GM06990 (cell line): ENCODE measurements at regions not wholly inside any gene's neighbourhood (a gene's known extent, or its start where the extent isn't known, plus 50 kb on each side); places are given as distances from the start of the nearest gene placed in this dataset.

Experiments used
- DNase-seq: peaks from one replicate; pipeline ENCODE4 v3.0.0-alpha.2; 2011; ENCODE audit not compliant: insufficient read length; ENCODE audit errors: extremely low read depth
- H3K27me3 ChIP-seq: replicated peaks from 2 replicates; pipeline ENCODE4 v1.6.0; 2011; ENCODE audit warnings: low read length; ENCODE audit not compliant: control insufficient read depth, insufficient read depth
- H3K36me3 ChIP-seq: 2 replicates; pipeline ENCODE4 v1.5.1; 2011; ENCODE audit warnings: low read length; ENCODE audit not compliant: control insufficient read depth, insufficient read depth
- H3K4me3 ChIP-seq: replicated peaks from 2 replicates; pipeline ENCODE4 v1.5.1; 2011; ENCODE audit warnings: low read depth, mild to moderate bottlenecking, control low read depth, low read length
- TF ChIP-seq, protein P1 (sequence below): IDR thresholded peaks from 2 replicates; pipeline ENCODE4 v1.5.1; 2011; ENCODE audit warnings: low read length, control low read depth, mild to moderate bottlenecking, inconsistent platforms; ENCODE audit not compliant: insufficient read depth, poor library complexity, severe bottlenecking

DNA sequence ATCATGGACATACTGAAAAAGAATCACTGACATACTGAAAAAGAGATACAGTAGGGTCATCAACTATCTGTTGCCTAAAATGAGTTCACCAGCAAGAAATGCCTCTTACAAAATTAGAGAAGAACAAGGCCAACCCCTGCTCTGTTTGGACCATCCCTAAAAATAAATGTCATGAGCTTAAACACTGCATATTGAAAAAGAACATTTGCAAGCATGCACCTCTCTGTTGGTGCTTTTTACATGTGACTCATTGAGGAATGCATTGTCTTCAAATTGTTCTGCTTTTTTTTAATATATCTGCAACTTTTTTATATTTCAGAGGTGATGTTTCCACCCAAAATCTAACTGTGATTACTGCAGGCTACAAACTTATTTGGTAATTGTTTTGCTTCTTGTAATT is 233.9 kb upstream of the LRATD1 start:
- DNase-seq = no peak
- no peaks in the 10 kb centered on the region for H3K27me3 ChIP-seq
- H3K4me3 ChIP-seq = no peak overlapping the region
- TF ChIP-seq, protein P1, sequence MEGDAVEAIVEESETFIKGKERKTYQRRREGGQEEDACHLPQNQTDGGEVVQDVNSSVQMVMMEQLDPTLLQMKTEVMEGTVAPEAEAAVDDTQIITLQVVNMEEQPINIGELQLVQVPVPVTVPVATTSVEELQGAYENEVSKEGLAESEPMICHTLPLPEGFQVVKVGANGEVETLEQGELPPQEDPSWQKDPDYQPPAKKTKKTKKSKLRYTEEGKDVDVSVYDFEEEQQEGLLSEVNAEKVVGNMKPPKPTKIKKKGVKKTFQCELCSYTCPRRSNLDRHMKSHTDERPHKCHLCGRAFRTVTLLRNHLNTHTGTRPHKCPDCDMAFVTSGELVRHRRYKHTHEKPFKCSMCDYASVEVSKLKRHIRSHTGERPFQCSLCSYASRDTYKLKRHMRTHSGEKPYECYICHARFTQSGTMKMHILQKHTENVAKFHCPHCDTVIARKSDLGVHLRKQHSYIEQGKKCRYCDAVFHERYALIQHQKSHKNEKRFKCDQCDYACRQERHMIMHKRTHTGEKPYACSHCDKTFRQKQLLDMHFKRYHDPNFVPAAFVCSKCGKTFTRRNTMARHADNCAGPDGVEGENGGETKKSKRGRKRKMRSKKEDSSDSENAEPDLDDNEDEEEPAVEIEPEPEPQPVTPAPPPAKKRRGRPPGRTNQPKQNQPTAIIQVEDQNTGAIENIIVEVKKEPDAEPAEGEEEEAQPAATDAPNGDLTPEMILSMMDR = no peak
- no peaks in the 10 kb centered on the region for H3K36me3 ChIP-seq

DNA sequence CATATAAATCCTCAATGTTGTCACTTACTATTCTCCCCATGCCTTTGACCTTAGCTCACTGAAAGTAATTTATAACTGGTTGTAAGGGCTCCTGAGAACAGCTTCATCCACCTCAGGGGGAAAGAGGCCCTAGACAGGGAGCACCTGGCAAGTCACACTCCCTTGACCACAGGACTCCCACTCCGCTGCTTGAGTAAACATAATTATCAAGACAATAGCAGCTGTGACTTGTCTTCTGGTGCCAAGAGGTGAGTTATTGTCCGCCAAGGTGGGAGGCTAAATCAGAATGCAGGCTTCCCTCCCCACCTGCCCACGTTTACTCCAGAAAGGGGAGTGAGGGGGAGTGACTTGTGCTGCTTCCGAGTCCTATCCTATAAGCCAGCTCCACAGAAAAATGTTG is 230.6 kb upstream of the LRATD1 start:
- Histone ChIP-seq H3K36me3 (no peaks in the 10 kb centered on the region), H3K27me3 (no peaks in the 10 kb centered on the region), H3K4me3 (no peak overlapping the region)
- DNase-seq = no peak
- TF ChIP-seq, protein P1 = no peak

DNA sequence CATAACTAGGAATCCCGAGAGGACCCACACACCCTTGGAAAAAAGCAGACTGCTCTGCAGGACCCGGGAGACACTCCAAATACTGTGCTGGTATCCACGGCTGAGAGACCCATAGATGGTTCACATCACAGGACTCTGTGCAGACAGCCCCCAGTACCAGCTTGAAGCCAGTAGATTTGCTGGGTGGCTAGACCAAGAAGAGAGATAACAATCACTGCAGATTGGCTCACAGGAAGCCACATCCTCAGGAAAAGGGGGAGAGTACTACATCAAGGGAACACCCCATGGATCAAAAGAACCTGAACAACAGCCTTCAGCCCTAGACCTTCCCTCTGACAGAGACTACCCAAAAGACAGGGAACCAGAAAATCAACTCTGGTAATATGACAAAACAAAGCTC is 223.8 kb upstream of the LRATD1 start:
- no peak overlapping the region for H3K4me3 ChIP-seq
- DNase-seq = no peak
- TF ChIP-seq, protein P1 = no peak
- no peaks in the 10 kb centered on the region for H3K27me3 ChIP-seq
- no peaks in the 10 kb centered on the region for H3K36me3 ChIP-seq

DNA sequence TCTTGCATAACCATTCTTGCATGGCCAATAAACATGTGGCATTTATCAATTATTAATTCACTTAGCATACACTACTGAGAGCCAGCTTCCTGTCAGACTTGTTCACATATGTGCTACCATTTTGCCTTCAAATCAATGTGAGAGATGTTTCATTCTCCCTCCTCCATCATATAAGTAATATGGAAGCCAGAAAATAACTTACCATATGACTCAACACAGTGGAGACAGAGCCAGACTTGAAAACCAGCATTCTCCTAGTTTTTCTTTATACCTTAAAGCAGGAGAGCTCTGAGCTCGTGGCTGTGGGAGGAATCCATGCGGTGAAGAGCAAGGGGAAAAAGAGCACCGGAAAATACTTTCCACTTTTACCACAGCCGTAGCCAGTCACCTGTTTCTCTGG is 215.0 kb upstream of the LRATD1 start:
- no peaks in the 10 kb centered on the region for H3K27me3 ChIP-seq
- TF ChIP-seq, protein P1 = no peak
- H3K36me3 ChIP-seq = no peaks in the 10 kb centered on the region
- no peak for DNase-seq
- H3K4me3 ChIP-seq = no peak overlapping the region

DNA sequence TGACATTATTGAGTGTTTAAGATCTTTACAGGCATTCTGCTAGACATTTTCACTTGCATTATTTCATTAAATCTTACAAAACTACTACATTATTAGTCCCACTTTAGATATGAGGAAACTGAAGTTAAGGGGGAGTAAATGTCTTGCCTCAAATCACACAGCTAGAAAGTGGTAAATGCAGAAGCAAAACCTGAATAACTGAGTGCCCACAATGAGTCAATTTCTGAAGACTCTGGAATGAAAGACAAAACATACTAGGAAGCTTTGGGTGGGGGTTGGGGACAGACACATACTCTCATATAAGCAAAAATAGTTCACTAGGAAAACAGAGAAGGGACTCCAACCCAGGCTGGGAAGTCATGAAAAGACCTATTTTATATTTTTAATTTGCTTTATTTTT is 214.4 kb upstream of the LRATD1 start:
- H3K36me3 ChIP-seq = no peaks in the 10 kb centered on the region
- no peak overlapping the region for H3K4me3 ChIP-seq
- TF ChIP-seq, protein P1 = no peak
- peak; percentile 19 for DNase-seq
- H3K27me3 ChIP-seq = no peaks in the 10 kb centered on the region

DNA sequence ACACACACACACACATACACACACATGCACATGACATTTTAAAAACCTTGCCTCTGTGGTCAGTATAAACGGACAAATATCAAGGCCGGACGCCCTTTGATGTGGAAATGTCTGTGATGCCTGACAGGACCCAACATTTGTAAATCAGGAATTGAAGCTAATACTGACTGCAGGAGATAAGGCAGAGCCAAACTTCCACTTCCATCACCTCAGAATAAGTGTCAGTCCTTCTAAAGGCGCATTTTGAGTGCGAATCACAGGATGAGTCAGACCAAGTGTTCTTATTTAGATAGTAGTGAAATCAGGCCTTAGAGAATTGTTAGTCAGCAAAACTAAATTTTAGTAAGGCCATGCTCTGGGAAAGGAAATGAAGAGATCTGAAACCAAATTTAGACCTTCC is 211.7 kb upstream of the LRATD1 start:
- no peaks in the 10 kb centered on the region for H3K36me3 ChIP-seq
- H3K27me3 ChIP-seq = no peaks in the 10 kb centered on the region
- TF ChIP-seq, protein P1 = no peak
- H3K4me3 ChIP-seq = no peak overlapping the region
- DNase-seq = peak; percentile 15
